Activated T-cell treated with anti-CD3 and anti-CD28 coated beads, Interleukin-2, amount 50 U/mL, for 48 hours (primary cell): ENCODE measurements at regions not wholly inside any gene's neighbourhood (a gene's known extent, or its start where the extent isn't known, plus 50 kb on each side); places are given as distances from the start of the nearest gene placed in this dataset.

Source experiments
- DNase-seq, 2 experiments: peaks; one replicate each; pipeline ENCODE4 v3.0.0-alpha.2; 2020

- DNase-seq: no peak
Observed at GRCh38 chr7:24214670-24215069, 69.3 kb upstream of the NPY start.

GRCh38 chr7:24216576-24217125 lies 67.3 kb upstream of the NPY start:
- no peak for DNase-seq

- no peak for DNase-seq
Observed at GRCh38 chr7:24221500-24221899, 62.5 kb upstream of the NPY start.

- no peak for DNase-seq
Observed at GRCh38 chr7:24227068-24227467, 56.9 kb upstream of the NPY start.

GRCh38 chr7:24227603-24228359 lies 56.2 kb upstream of the NPY start:
- peak; percentile 24 to 28 for DNase-seq

GRCh38 chr7:24229481-24230226 lies 54.3 kb upstream of the NPY start:
- DNase-seq: no peak

- DNase-seq: no peak
Observed at GRCh38 chr7:24231493-24231892, 52.5 kb upstream of the NPY start.

- DNase-seq: no peak
Observed at GRCh38 chr7:24233386-24233785, 50.6 kb upstream of the NPY start.
